ENCODE measurements at regions not wholly inside any gene's neighbourhood (a gene's known extent, or its start where the extent isn't known, plus 50 kb on each side); places are given as distances from the start of the nearest gene placed in this dataset.

GRCh38 chr6:98041056-98041455 lies 758.0 kb upstream of the MMS22L start:
- TF ChIP-seq CTCF (IDR thresholded peaks at IDR 0.05; ENCODE audit: insufficient read depth, low read length, poor library complexity, severe bottlenecking) (no peak), EZH2phosphoT487 (conservative IDR thresholded peaks at IDR 0.05; ENCODE audit: low read length) (no peak)
